Astrocyte (in vitro differentiated cells and primary cell): ENCODE measurements at regions not wholly inside any gene's neighbourhood (a gene's known extent, or its start where the extent isn't known, plus 50 kb on each side); places are given as distances from the start of the nearest gene placed in this dataset.

Experiments used
- CTCF ChIP-seq: IDR thresholded peaks from 2 replicates; pipeline ENCODE4 v1.5.1; 2011; ENCODE audit warnings: low read depth, mild to moderate bottlenecking, inconsistent platforms, low read length, moderate library complexity; ENCODE audit not compliant: insufficient read depth
- EZH2 ChIP-seq: IDR thresholded peaks from 2 replicates; pipeline ENCODE4 v1.6.1; 2012; ENCODE audit warnings: mild to moderate bottlenecking, low read length, inconsistent platforms; ENCODE audit not compliant: insufficient read depth

GRCh38 chr1:56321150-56321490, 258.2 kb downstream of the PLPP3 start:
- TF ChIP-seq EZH2 (no peak), CTCF (no peak)
